ENCODE measurements at regions not wholly inside any gene's neighbourhood (a gene's known extent, or its start where the extent isn't known, plus 50 kb on each side); places are given as distances from the start of the nearest gene placed in this dataset.

- in situ Hi-C loops (cut with HindIII; ENCODE audit: low sequenced_read_pairs) = no loop called here
- TF ChIP-seq CTCF (IDR thresholded peaks at IDR 0.05; ENCODE audit: low read depth, low read length, missing control alignments) = no peak
- no peak for DNase-seq (ENCODE audit: low read depth)
- H3K4me3 ChIP-seq (ENCODE audit: low read depth, low read length) = no peak overlapping the region
Observed at GRCh38 chr1:43059640-43060574, 101.2 kb upstream of the SLC2A1 start.

GRCh38 chr1:43058545-43059360 is 100.1 kb upstream of the SLC2A1 start:
- DNase-seq (ENCODE audit: low read depth) = no peak
- in situ Hi-C loops (cut with HindIII; ENCODE audit: low sequenced_read_pairs) = no loop called here
- no peak overlapping the region for H3K4me3 ChIP-seq (ENCODE audit: low read depth, low read length)
- no peak for TF ChIP-seq CTCF (IDR thresholded peaks at IDR 0.05; ENCODE audit: low read depth, low read length, missing control alignments)

GRCh38 chr1:43058056-43058455 is 99.4 kb upstream of the SLC2A1 start:
- H3K4me3 ChIP-seq (ENCODE audit: low read depth, low read length) = no peak overlapping the region
- no peak for TF ChIP-seq CTCF (IDR thresholded peaks at IDR 0.05; ENCODE audit: low read depth, low read length, missing control alignments)
- in situ Hi-C loops (cut with HindIII; ENCODE audit: low sequenced_read_pairs) = no loop called here
- DNase-seq (ENCODE audit: low read depth) = no peak

GRCh38 chr1:43057567-43057966 is 98.9 kb upstream of the SLC2A1 start:
- in situ Hi-C loops (cut with HindIII; ENCODE audit: low sequenced_read_pairs) = no loop called here
- no peak for DNase-seq (ENCODE audit: low read depth)
- no peak for TF ChIP-seq CTCF (IDR thresholded peaks at IDR 0.05; ENCODE audit: low read depth, low read length, missing control alignments)
- H3K4me3 ChIP-seq (ENCODE audit: low read depth, low read length) = no peak overlapping the region

GRCh38 chr1:43056981-43057391 is 98.3 kb upstream of the SLC2A1 start:
- no peak for TF ChIP-seq CTCF (IDR thresholded peaks at IDR 0.05; ENCODE audit: low read depth, low read length, missing control alignments)
- in situ Hi-C loops (cut with HindIII; ENCODE audit: low sequenced_read_pairs) = no loop called here
- no peak for DNase-seq (ENCODE audit: low read depth)
- no peak overlapping the region for H3K4me3 ChIP-seq (ENCODE audit: low read depth, low read length)

- no peak for TF ChIP-seq CTCF (IDR thresholded peaks at IDR 0.05; ENCODE audit: low read depth, low read length, missing control alignments)
- in situ Hi-C loops (cut with HindIII; ENCODE audit: low sequenced_read_pairs) = no loop called here
- no peak overlapping the region for H3K4me3 ChIP-seq (ENCODE audit: low read depth, low read length)
- DNase-seq (ENCODE audit: low read depth) = no peak
Observed at GRCh38 chr1:43056460-43056859, 97.8 kb upstream of the SLC2A1 start.
